ENCODE measurements at regions not wholly inside any gene's neighbourhood (a gene's known extent, or its start where the extent isn't known, plus 50 kb on each side); places are given as distances from the start of the nearest gene placed in this dataset.

GRCh38 chr1:56397811-56398231 lies 181.5 kb downstream of the PLPP3 start:
- H3K9me3 ChIP-seq (ENCODE audit: low read depth), result no peaks in the 10 kb centered on the region
- no peak for TF ChIP-seq CTCF (IDR thresholded peaks at IDR 0.05)
- TF ChIP-seq EZH2 (IDR thresholded peaks at IDR 0.05), result no peak
- TF ChIP-seq EZH2phosphoT487 (IDR thresholded peaks at IDR 0.05), result no peak
- no peak overlapping the region for H3K27ac ChIP-seq
- H3K36me3 ChIP-seq, result no peaks in the 10 kb centered on the region
- Mint-ChIP-seq H3K4me3 (no peak overlapping the region), H3K36me3 (no peaks in the 10 kb centered on the region), H3K27me3 (ENCODE audit: insufficient read depth, low read depth) (peaks cover 5% of the 10 kb centered on the region), H3K4me1 (peaks cover 20% of the 10 kb centered on the region), H3K27ac (no peak overlapping the region), H3K9me3 (peaks cover 2% of the 10 kb centered on the region)
- H4K20me1 ChIP-seq (ENCODE audit: low read depth), result no peaks in the 10 kb centered on the region
- no peaks in the 10 kb centered on the region for H3K27me3 ChIP-seq
- no peak overlapping the region for H3K9ac ChIP-seq
- H3F3A ChIP-seq (ENCODE audit: low read depth), result no peaks in the 10 kb centered on the region
- no peak overlapping the region for H3K4me2 ChIP-seq
- DNase-seq (ENCODE audit: low spot score), result no peak
- H2AFZ ChIP-seq (replicated peaks), result no peak overlapping the region
- H3K79me2 ChIP-seq (ENCODE audit: low read depth), result no peaks in the 10 kb centered on the region
- peaks cover 20% of the 10 kb centered on the region for H3K4me1 ChIP-seq
- H3K4me3 ChIP-seq, result no peak overlapping the region

GRCh38 chr1:56397409-56397808 lies 182.0 kb downstream of the PLPP3 start:
- no peak for DNase-seq (ENCODE audit: low spot score)
- H3K4me1 Mint-ChIP-seq, result peaks cover 20% of the 10 kb centered on the region
- Histone ChIP-seq H3K9ac (no peak overlapping the region), H3K4me3 (no peak overlapping the region), H3K9me3 (ENCODE audit: low read depth) (no peaks in the 10 kb centered on the region), H4K20me1 (ENCODE audit: low read depth) (no peaks in the 10 kb centered on the region), H3K4me2 (no peak overlapping the region), H3K27ac (no peak overlapping the region), H2AFZ (replicated peaks) (no peak overlapping the region), H3F3A (ENCODE audit: low read depth) (no peaks in the 10 kb centered on the region), H3K27me3 (no peaks in the 10 kb centered on the region), H3K79me2 (ENCODE audit: low read depth) (no peaks in the 10 kb centered on the region), H3K4me1 (peaks cover 20% of the 10 kb centered on the region), H3K36me3 (no peaks in the 10 kb centered on the region)
- H3K9me3 Mint-ChIP-seq, result peaks cover 2% of the 10 kb centered on the region
- no peak for TF ChIP-seq EZH2 (IDR thresholded peaks at IDR 0.05)
- TF ChIP-seq CTCF (IDR thresholded peaks at IDR 0.05), result no peak
- no peak for TF ChIP-seq EZH2phosphoT487 (IDR thresholded peaks at IDR 0.05)
- no peak overlapping the region for H3K27ac Mint-ChIP-seq
- no peak overlapping the region for H3K4me3 Mint-ChIP-seq
- no peaks in the 10 kb centered on the region for H3K36me3 Mint-ChIP-seq
- peaks cover 5% of the 10 kb centered on the region for H3K27me3 Mint-ChIP-seq (ENCODE audit: insufficient read depth, low read depth)

GRCh38 chr1:56396581-56396980 lies 182.8 kb downstream of the PLPP3 start:
- no peak overlapping the region for H3K4me3 Mint-ChIP-seq

More at GRCh38 chr1:56396581-56396980, 182.8 kb downstream of the PLPP3 start:
- H3K79me2 ChIP-seq (ENCODE audit: low read depth), result no peaks in the 10 kb centered on the region
- Mint-ChIP-seq H3K36me3 (no peaks in the 10 kb centered on the region), H3K4me1 (peaks cover 26% of the 10 kb centered on the region), H3K9me3 (peaks cover 2% of the 10 kb centered on the region), H3K27me3 (ENCODE audit: insufficient read depth, low read depth) (peaks cover 5% of the 10 kb centered on the region), H3K27ac (no peak overlapping the region)
- no peak overlapping the region for H2AFZ ChIP-seq (replicated peaks)
- TF ChIP-seq EZH2phosphoT487 (IDR thresholded peaks at IDR 0.05), result no peak
- TF ChIP-seq EZH2 (IDR thresholded peaks at IDR 0.05), result no peak
- TF ChIP-seq CTCF (IDR thresholded peaks at IDR 0.05), result no peak
- H3K4me2 ChIP-seq, result no peak overlapping the region
- no peak overlapping the region for H3K4me3 ChIP-seq
- no peak overlapping the region for H3K9ac ChIP-seq
- DNase-seq (ENCODE audit: low spot score), result no peak
- no peaks in the 10 kb centered on the region for H3K9me3 ChIP-seq (ENCODE audit: low read depth)
- no peak overlapping the region for H3K27ac ChIP-seq
- no peaks in the 10 kb centered on the region for H3K27me3 ChIP-seq
- H3K36me3 ChIP-seq, result no peaks in the 10 kb centered on the region
- H4K20me1 ChIP-seq (ENCODE audit: low read depth), result no peaks in the 10 kb centered on the region
- H3K4me1 ChIP-seq, result peaks cover 23% of the 10 kb centered on the region
- H3F3A ChIP-seq (ENCODE audit: low read depth), result no peaks in the 10 kb centered on the region

Data from neural progenitor cell (in vitro differentiated cells).